ENCODE measurements at regions not wholly inside any gene's neighbourhood (a gene's known extent, or its start where the extent isn't known, plus 50 kb on each side); places are given as distances from the start of the nearest gene placed in this dataset.

GRCh38 chr1:186745531-186746146, 65.4 kb upstream of the PTGS2 start:
- Histone ChIP-seq H3K4me2 (ENCODE audit: insufficient read depth, low read length) (no peak overlapping the region), H3K4me3 (replicated peaks in 1 of 3; ENCODE audit: insufficient read depth in 1 of 3, low read depth in 1 of 3, low read length in 3 of 3) (no peak overlapping the region), H3K79me2 (ENCODE audit: control insufficient read depth, insufficient read depth, low read length) (no peaks in the 10 kb centered on the region), H3K27me3 (ENCODE audit: control insufficient read depth in 2 of 2, insufficient read depth in 2 of 2, low read length in 2 of 2) (no peaks in the 10 kb centered on the region), H2AFZ (ENCODE audit: low read depth, low read length) (no peak overlapping the region), H3K9me3 (replicated peaks; ENCODE audit: control insufficient read depth, insufficient read depth, low read length) (no peaks in the 10 kb centered on the region), H3K36me3 (ENCODE audit: control insufficient read depth in 2 of 2, extremely low read depth in 1 of 2, insufficient read depth in 2 of 2, low read length in 2 of 2) (no peaks in the 10 kb centered on the region), H3K4me1 (ENCODE audit: control insufficient read depth, extremely low read depth, insufficient read depth, low read length) (no peaks in the 10 kb centered on the region), H3K9me1 (replicated peaks; ENCODE audit: control insufficient read depth, extremely low read depth, insufficient read depth, low read length) (no peaks in the 10 kb centered on the region), H3K27ac (ENCODE audit: insufficient read depth, low read depth, low read length) (no peak overlapping the region), H4K20me1 (replicated peaks; ENCODE audit: control insufficient read depth, extremely low read depth, insufficient read depth, low read length) (no peaks in the 10 kb centered on the region), H3K9ac (replicated peaks; ENCODE audit: extremely low read depth, insufficient read depth, low read length) (no peak overlapping the region)
- BruUV-seq (replicated peaks) = no TSS peak
- POLR2A ChIA-PET = no interaction called here
- dilution Hi-C loops (cut with MboI; ENCODE audit: extremely low pct_ligation_motif_present, low sequenced_read_pairs) (no loop called here), intact Hi-C loops (cut with micrococcal nuclease) (no loop called here)
- FAIRE-seq (no peak), DNase-seq (ENCODE audit: low read depth, low spot score) (no peak)
- TF ChIP-seq CTCF (IDR thresholded peaks at IDR 0.05; ENCODE audit: extremely low read depth in 1 of 2, insufficient read depth in 1 of 2, low read depth in 1 of 2, low read length in 2 of 2) = no peak
- no peak for TF ChIP-seq MYC (IDR thresholded peaks at IDR 0.05; ENCODE audit: low read depth, low read length)
- no peak for TF ChIP-seq JUN (IDR thresholded peaks at IDR 0.05; ENCODE audit: borderline replicate concordance, insufficient read depth, insufficient read length, low read depth)
- CTCF ChIA-PET = interaction anchor here (1.0 to 1.2 kb wide), 3 partner anchors 9 to 23 kb away, joined by 3 to 6 read pairs (median 3); no protein-coding TSS in a partner anchor

- Histone ChIP-seq H2AFZ (ENCODE audit: low read depth, low read length) (no peak overlapping the region), H3K4me1 (ENCODE audit: control insufficient read depth, extremely low read depth, insufficient read depth, low read length) (no peaks in the 10 kb centered on the region), H3K9me1 (replicated peaks; ENCODE audit: control insufficient read depth, extremely low read depth, insufficient read depth, low read length) (no peaks in the 10 kb centered on the region), H3K4me2 (ENCODE audit: insufficient read depth, low read length) (no peak overlapping the region), H3K9me3 (replicated peaks; ENCODE audit: control insufficient read depth, insufficient read depth, low read length) (no peaks in the 10 kb centered on the region), H3K79me2 (ENCODE audit: control insufficient read depth, insufficient read depth, low read length) (no peaks in the 10 kb centered on the region), H3K9ac (replicated peaks; ENCODE audit: extremely low read depth, insufficient read depth, low read length) (no peak overlapping the region), H3K4me3 (replicated peaks in 1 of 3; ENCODE audit: insufficient read depth in 1 of 3, low read depth in 1 of 3, low read length in 3 of 3) (no peak overlapping the region), H4K20me1 (replicated peaks; ENCODE audit: control insufficient read depth, extremely low read depth, insufficient read depth, low read length) (no peaks in the 10 kb centered on the region), H3K27me3 (ENCODE audit: control insufficient read depth in 2 of 2, insufficient read depth in 2 of 2, low read length in 2 of 2) (no peaks in the 10 kb centered on the region), H3K36me3 (ENCODE audit: control insufficient read depth in 2 of 2, extremely low read depth in 1 of 2, insufficient read depth in 2 of 2, low read length in 2 of 2) (no peaks in the 10 kb centered on the region), H3K27ac (ENCODE audit: insufficient read depth, low read depth, low read length) (no peak overlapping the region)
- FAIRE-seq (no peak), DNase-seq (ENCODE audit: low read depth, low spot score) (no peak)
- dilution Hi-C loops (cut with MboI; ENCODE audit: extremely low pct_ligation_motif_present, low sequenced_read_pairs) (no loop called here), intact Hi-C loops (cut with micrococcal nuclease) (no loop called here)
- ChIA-PET CTCF (interaction anchor here (1.3 to 1.8 kb wide), 2 partner anchors 19 to 24 kb away, joined by 3 to 6 read pairs; no protein-coding TSS in a partner anchor), POLR2A (no interaction called here)
- no TSS peak for BruUV-seq (replicated peaks)
- TF ChIP-seq JUN (IDR thresholded peaks at IDR 0.05; ENCODE audit: borderline replicate concordance, insufficient read depth, insufficient read length, low read depth) = no peak
- TF ChIP-seq POLR2AphosphoS5 (IDR thresholded peaks at IDR 0.05; ENCODE audit: insufficient read depth, low read depth, low read length) = no peak
- no peak for TF ChIP-seq POLR2A (IDR thresholded peaks at IDR 0.05; ENCODE audit: low read depth, low read length)
- TF ChIP-seq EZH2 (IDR thresholded peaks at IDR 0.05; ENCODE audit: borderline replicate concordance, low read depth, low read length, severe bottlenecking) = no peak
- no peak for TF ChIP-seq MYC (IDR thresholded peaks at IDR 0.05; ENCODE audit: low read depth, low read length)
- TF ChIP-seq GATA2 (IDR thresholded peaks at IDR 0.05; ENCODE audit: insufficient read depth, insufficient read length, low read depth, low read length) = no peak
- no peak for TF ChIP-seq CTCF (IDR thresholded peaks at IDR 0.05; ENCODE audit: extremely low read depth in 1 of 2, insufficient read depth in 1 of 2, low read depth in 1 of 2, low read length in 2 of 2)
Measured at GRCh38 chr1:186741640-186742039, 61.4 kb upstream of the PTGS2 start.

Measured in endothelial cell of umbilical vein (primary cell).